GM19099 (cell line): ENCODE measurements at regions not wholly inside any gene's neighbourhood (a gene's known extent, or its start where the extent isn't known, plus 50 kb on each side); places are given as distances from the start of the nearest gene placed in this dataset.

ENCODE experiments used
- POLR2A ChIP-seq: IDR thresholded peaks from 3 replicates; pipeline ENCODE4 v1.6.1; 2011; ENCODE audit warnings: low read depth; ENCODE audit not compliant: insufficient read length; ENCODE audit errors: extremely low read depth

- no peak for TF ChIP-seq POLR2A
Measured at GRCh38 chr12:93022603-93023340, 93.7 kb upstream of the EEA1 start.

GRCh38 chr12:93025145-93026103 lies 96.3 kb upstream of the EEA1 start:
- TF ChIP-seq POLR2A, result no peak

GRCh38 chr12:93027041-93027440 lies 97.9 kb upstream of the EEA1 start:
- TF ChIP-seq POLR2A, result no peak

- TF ChIP-seq POLR2A, result no peak
Measured at GRCh38 chr12:93029091-93029490, 100.0 kb upstream of the EEA1 start.

- TF ChIP-seq POLR2A, result no peak
Measured at GRCh38 chr12:93031028-93031427, 101.9 kb upstream of the EEA1 start.

GRCh38 chr12:93032758-93033157 lies 103.7 kb upstream of the EEA1 start:
- no peak for TF ChIP-seq POLR2A

- TF ChIP-seq POLR2A, result no peak
Measured at GRCh38 chr12:93033948-93034347, 104.9 kb upstream of the EEA1 start.

GRCh38 chr12:93039062-93039461 lies 110.0 kb upstream of the EEA1 start:
- TF ChIP-seq POLR2A, result no peak

- no peak for TF ChIP-seq POLR2A
Measured at GRCh38 chr12:93039930-93040329, 110.8 kb upstream of the EEA1 start.

GRCh38 chr12:93040367-93040766 lies 111.3 kb upstream of the EEA1 start:
- no peak for TF ChIP-seq POLR2A

- TF ChIP-seq POLR2A, result no peak
Measured at GRCh38 chr12:93041416-93041815, 112.3 kb upstream of the EEA1 start.

- TF ChIP-seq POLR2A, result no peak
Measured at GRCh38 chr12:93042283-93042682, 113.2 kb upstream of the EEA1 start.

- no peak for TF ChIP-seq POLR2A
Measured at GRCh38 chr12:93042684-93043083, 113.6 kb upstream of the EEA1 start.

GRCh38 chr12:93043192-93043876 lies 114.2 kb upstream of the EEA1 start:
- TF ChIP-seq POLR2A, result no peak

- TF ChIP-seq POLR2A, result no peak
Measured at GRCh38 chr12:93043877-93044209, 114.7 kb upstream of the EEA1 start.
